ENCODE measurements at regions not wholly inside any gene's neighbourhood (a gene's known extent, or its start where the extent isn't known, plus 50 kb on each side); places are given as distances from the start of the nearest gene placed in this dataset.
A peak's percentile ranks its signal among the peaks of the same experiment; 100 is the strongest.
"Not testable (repeated sequence)": the region's sequence is repeated elsewhere in the genome, so short reads cannot be mapped to it uniquely, and the experiment has no call there.

DNA sequence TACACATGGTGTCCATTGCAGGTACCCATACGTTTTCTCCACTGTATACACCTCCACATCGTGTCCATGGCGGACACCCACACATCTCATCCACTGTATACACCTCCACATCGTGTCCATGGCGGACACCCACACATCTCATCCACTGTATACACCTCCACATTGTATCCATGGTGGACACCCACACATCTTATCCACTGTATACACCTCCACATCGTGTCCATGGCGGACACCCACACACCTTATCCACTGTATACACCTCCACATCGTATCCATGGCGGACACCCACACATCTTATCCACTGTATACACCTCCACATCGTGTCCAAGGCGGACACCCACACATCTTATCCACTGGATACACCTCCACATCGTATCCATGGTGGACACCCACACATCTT is 50.4 kb upstream of the TTC34 start:
- peaks cover 26% of the 10 kb centered on the region for H3K27me3 ChIP-seq (ENCODE audit: low read depth)

DNA sequence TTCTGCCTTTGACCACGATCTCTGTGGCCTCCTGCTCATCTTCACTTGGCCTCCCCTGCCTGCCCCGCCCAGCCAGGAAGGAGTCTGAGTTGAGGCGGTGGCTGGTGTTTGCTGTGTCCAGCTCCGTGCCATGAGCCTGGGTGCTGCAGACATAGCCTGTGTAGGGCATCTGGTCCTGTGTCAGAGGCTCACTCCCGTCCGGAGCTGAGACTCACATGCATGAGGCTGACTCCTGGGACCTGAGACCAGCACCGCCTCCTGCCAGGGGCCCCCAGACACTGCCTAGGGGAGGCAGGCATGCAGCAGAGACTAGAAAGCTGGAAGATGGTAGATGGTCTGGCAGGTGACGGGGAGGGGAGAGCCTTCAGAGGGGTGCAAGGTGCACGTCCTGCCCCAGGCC is 52.2 kb upstream of the TTC34 start:
- no peak for ATAC-seq

More for the DNA sequence above, 50.4 kb upstream of the TTC34 start:
- H3K4me3 ChIP-seq; intact Hi-C loops (cut with DNase I); ATAC-seq; H3K27ac ChIP-seq; H3K9me3 ChIP-seq; H3K36me3 ChIP-seq; H3K4me1 ChIP-seq; DNase-seq: not testable (repeated sequence)

DNA sequence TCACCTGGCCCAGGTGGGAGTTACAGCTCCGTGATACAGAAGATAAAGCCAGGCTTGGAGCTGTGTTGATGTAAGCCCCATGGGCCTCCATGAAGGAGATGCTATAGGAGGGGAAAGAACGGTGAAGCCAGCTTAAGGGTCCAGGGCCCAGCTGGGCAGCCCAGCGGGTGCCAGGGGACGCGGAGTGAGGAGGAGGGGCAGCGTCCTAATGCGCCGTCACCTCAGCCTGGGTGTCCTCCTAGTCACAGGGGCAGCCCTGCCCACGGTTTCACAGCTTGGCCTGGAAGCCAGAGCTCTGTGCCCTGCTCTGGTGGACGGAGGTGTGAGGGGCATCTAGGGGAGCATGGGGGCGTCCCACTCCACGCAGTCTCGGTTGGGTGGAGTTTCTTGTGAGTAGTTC is 52.7 kb upstream of the TTC34 start:
- H3K9me3 ChIP-seq = no peaks in the 10 kb centered on the region
- DNase-seq (peak; percentile 24), ATAC-seq (no peak)
- no peaks in the 10 kb centered on the region for H3K36me3 ChIP-seq
- intact Hi-C loops (cut with DNase I) = no loop called here
- H3K27me3 ChIP-seq (ENCODE audit: low read depth) = peaks cover 16% of the 10 kb centered on the region
- H3K4me1 ChIP-seq = no peaks in the 10 kb centered on the region
- TF ChIP-seq, protein P1, sequence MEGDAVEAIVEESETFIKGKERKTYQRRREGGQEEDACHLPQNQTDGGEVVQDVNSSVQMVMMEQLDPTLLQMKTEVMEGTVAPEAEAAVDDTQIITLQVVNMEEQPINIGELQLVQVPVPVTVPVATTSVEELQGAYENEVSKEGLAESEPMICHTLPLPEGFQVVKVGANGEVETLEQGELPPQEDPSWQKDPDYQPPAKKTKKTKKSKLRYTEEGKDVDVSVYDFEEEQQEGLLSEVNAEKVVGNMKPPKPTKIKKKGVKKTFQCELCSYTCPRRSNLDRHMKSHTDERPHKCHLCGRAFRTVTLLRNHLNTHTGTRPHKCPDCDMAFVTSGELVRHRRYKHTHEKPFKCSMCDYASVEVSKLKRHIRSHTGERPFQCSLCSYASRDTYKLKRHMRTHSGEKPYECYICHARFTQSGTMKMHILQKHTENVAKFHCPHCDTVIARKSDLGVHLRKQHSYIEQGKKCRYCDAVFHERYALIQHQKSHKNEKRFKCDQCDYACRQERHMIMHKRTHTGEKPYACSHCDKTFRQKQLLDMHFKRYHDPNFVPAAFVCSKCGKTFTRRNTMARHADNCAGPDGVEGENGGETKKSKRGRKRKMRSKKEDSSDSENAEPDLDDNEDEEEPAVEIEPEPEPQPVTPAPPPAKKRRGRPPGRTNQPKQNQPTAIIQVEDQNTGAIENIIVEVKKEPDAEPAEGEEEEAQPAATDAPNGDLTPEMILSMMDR (IDR thresholded peaks at IDR 0.05) = no peak
- H3K4me3 ChIP-seq = no peak overlapping the region
- no peak overlapping the region for H3K27ac ChIP-seq

More for the DNA sequence above, 52.2 kb upstream of the TTC34 start:
- intact Hi-C loops (cut with DNase I) = no loop called here
- DNase-seq = peak; percentile 34
- no peaks in the 10 kb centered on the region for H3K4me1 ChIP-seq
- H3K27ac ChIP-seq = no peak overlapping the region
- no peaks in the 10 kb centered on the region for H3K9me3 ChIP-seq
- no peaks in the 10 kb centered on the region for H3K36me3 ChIP-seq
- TF ChIP-seq, protein P1 (IDR thresholded peaks at IDR 0.05) = no peak
- H3K27me3 ChIP-seq (ENCODE audit: low read depth) = peaks cover 16% of the 10 kb centered on the region
- H3K4me3 ChIP-seq = no peak overlapping the region

DNA sequence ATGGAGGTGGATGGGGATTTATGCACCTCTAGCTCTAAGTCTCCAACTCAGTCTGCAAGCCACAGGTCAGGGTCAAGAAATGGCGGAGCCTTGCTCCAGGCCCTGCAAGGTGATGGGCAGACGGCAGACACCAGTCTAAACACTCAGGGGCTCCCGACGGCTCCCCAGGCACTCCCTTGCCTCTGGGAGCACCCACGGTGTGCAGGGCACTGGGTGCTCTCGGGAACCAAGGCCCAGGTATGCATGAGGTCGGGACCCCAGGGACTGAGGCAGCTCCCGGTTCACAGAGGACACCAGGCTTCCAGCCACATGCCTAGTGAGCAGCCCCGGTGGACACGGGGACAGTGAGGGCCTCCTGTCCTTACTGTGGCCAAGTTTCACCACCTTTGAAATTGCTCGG is 53.1 kb upstream of the TTC34 start:
- no peaks in the 10 kb centered on the region for H3K4me1 ChIP-seq
- no peaks in the 10 kb centered on the region for H3K9me3 ChIP-seq
- TF ChIP-seq, protein P1 (IDR thresholded peaks at IDR 0.05) = no peak
- no peaks in the 10 kb centered on the region for H3K36me3 ChIP-seq
- H3K4me3 ChIP-seq = no peak overlapping the region
- no peak overlapping the region for H3K27ac ChIP-seq
- peaks cover 16% of the 10 kb centered on the region for H3K27me3 ChIP-seq (ENCODE audit: low read depth)
- DNase-seq (no peak), ATAC-seq (no peak)
- intact Hi-C loops (cut with DNase I) = no loop called here

DNA sequence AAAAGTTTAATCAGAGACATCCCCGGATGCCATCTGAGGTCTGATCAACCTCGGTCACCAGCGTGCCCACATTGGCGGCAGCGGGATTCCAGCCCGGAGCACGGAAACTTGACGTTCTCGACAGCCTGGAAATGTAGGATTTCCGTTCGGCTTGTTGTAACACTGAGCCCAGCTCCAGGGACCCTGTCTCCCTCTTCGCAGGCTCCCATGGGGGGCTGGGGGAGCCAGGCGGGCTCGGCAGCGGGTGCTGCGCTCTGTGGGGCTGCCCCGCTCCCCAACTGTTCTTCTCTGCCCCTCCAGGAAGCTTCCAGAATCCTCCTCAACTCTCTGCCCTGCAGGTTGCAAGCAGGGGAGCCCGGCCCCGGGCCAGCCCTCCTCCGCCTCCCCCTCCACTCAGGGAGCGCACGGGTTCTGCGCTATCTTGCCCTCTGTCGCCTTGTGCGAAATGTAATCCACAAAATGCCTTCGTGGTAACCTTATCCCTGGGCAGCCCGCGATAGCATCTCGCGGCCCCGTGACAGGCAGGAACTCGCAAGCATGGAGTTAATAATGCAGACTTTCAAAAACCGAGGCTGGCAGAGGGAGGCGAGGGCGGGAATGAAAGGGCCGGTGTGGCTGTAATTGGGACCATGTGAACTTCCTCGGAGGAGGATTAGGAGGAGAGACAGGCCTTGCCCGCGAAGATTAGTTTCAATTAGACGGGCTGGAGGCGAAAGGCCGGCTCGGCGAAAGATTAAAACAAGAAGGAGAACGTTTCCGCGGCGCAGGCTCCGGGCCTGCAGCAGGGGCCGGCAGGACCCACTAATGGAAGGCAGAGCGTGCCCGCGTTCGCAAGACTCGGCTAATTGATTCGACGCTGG is 53.9 kb upstream of the TTC34 start:
- Histone ChIP-seq H3K36me3 (no peaks in the 10 kb centered on the region), H3K27ac (no peak overlapping the region), H3K9me3 (no peaks in the 10 kb centered on the region), H3K27me3 (ENCODE audit: low read depth) (peaks cover 16% of the 10 kb centered on the region), H3K4me3 (no peak overlapping the region), H3K4me1 (no peaks in the 10 kb centered on the region)
- intact Hi-C loops (cut with DNase I) = no loop called here
- ATAC-seq (no peak), DNase-seq (peak; percentile 35)
- TF ChIP-seq, protein P1 (IDR thresholded peaks at IDR 0.05) = no peak

DNA sequence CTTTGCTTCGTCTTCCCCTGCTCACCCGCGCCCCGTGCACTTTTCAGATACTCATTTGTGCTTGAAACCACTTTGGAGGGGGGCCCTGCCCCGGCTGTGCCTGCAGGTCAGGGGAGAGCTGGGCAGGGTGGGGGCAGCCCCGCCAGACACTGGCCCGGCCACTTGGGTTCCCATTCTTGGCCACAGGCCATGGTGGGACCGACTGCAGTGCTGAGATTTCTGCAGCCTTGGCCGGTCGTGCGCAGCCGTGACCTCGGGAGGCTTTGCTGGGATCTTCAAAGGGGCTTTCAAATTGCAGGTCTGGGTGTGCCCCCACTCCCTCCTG is 54.5 kb upstream of the TTC34 start:
- intact Hi-C loops (cut with DNase I) = no loop called here
- Histone ChIP-seq H3K9me3 (no peaks in the 10 kb centered on the region), H3K27ac (no peak overlapping the region), H3K36me3 (no peaks in the 10 kb centered on the region), H3K4me1 (no peaks in the 10 kb centered on the region), H3K4me3 (no peak overlapping the region), H3K27me3 (ENCODE audit: low read depth) (peaks cover 16% of the 10 kb centered on the region)
- TF ChIP-seq, protein P1 (IDR thresholded peaks at IDR 0.05) = no peak
- DNase-seq (peak; percentile 34), ATAC-seq (peak in 1 of 2 donors; percentile 11)
